Keratinocyte (primary cell): ENCODE measurements at regions not wholly inside any gene's neighbourhood (a gene's known extent, or its start where the extent isn't known, plus 50 kb on each side); places are given as distances from the start of the nearest gene placed in this dataset.

Source experiments
- CTCF ChIP-seq, 3 experiments: IDR thresholded peaks in 1 of 3; conservative IDR thresholded peaks in 1 of 3; optimal IDR thresholded peaks in 1 of 3; 2 replicates in 2 of 3; 3 replicates in 1 of 3; pipeline versions ENCODE3 to v1.5.1; 2011; ENCODE audit warnings: low read length in 3 of 3, mild to moderate bottlenecking in 3 of 3, moderate library complexity in 2 of 3, control low read depth in 1 of 3, inconsistent platforms in 1 of 3; ENCODE audit not compliant: insufficient read depth in 2 of 3; ENCODE audit errors: extremely low read depth in 1 of 3
- EZH2 ChIP-seq: IDR thresholded peaks from one replicate; pipeline ENCODE4 v1.6.1; 2012; ENCODE audit warnings: inconsistent platforms, mild to moderate bottlenecking, low read length, moderate library complexity

GRCh38 chr1:4004635-4005430 is 104.8 kb upstream of the C1orf174 start:
- TF ChIP-seq CTCF (optimal IDR thresholded peaks at IDR 0.05 in 1 of 3, IDR thresholded peaks at IDR 0.05 in 1 of 3, conservative IDR thresholded peaks at IDR 0.05 in 1 of 3; ENCODE audit: extremely low read depth in 1 of 3, insufficient read depth in 2 of 3, low read length in 3 of 3) (no peak), EZH2 (no peak)
